Endothelial cell of umbilical vein (primary cell): ENCODE measurements at regions not wholly inside any gene's neighbourhood (a gene's known extent, or its start where the extent isn't known, plus 50 kb on each side); places are given as distances from the start of the nearest gene placed in this dataset.

ENCODE experiments used
- EZH2 ChIP-seq: IDR thresholded peaks from 2 replicates; pipeline ENCODE4 v1.6.1; 2012; ENCODE audit warnings: borderline replicate concordance, low read depth, mild to moderate bottlenecking, moderate library complexity, low read length, inconsistent platforms; ENCODE audit not compliant: severe bottlenecking
- FOS ChIP-seq: IDR thresholded peaks from 2 replicates; pipeline ENCODE4 v1.6.1; 2011; ENCODE audit warnings: mild to moderate bottlenecking, low read length, moderate library complexity, borderline replicate concordance; ENCODE audit not compliant: insufficient read depth
- GATA2 ChIP-seq: IDR thresholded peaks from 2 replicates; pipeline ENCODE4 v1.7.0; 2011; ENCODE audit warnings: low read depth, mild to moderate bottlenecking, moderate library complexity, mixed read lengths, low read length; ENCODE audit not compliant: insufficient read length, insufficient read depth
- JUN ChIP-seq: IDR thresholded peaks from 2 replicates; pipeline ENCODE4 v1.6.1; 2011; ENCODE audit warnings: borderline replicate concordance, low read depth; ENCODE audit not compliant: insufficient read length, insufficient read depth
- MYC ChIP-seq: IDR thresholded peaks from one replicate; pipeline ENCODE4 v1.6.1; 2011; ENCODE audit warnings: mild to moderate bottlenecking, low read depth, low read length
- POLR2A ChIP-seq: IDR thresholded peaks from 2 replicates; pipeline ENCODE4 v1.6.1; 2012; ENCODE audit warnings: low read depth, mild to moderate bottlenecking, control low read depth, low read length
- POLR2AphosphoS5 ChIP-seq: IDR thresholded peaks from 2 replicates; pipeline ENCODE4 v1.6.1; 2012; ENCODE audit warnings: low read depth, mild to moderate bottlenecking, control low read depth, low read length, moderate library complexity; ENCODE audit not compliant: insufficient read depth
- TF ChIP-seq, protein P1 (sequence below): IDR thresholded peaks from 2 replicates; pipeline ENCODE4 v1.6.1; 2011; ENCODE audit not compliant: insufficient read depth, insufficient read length
- TF ChIP-seq, protein P2 (sequence below), 2 donors: IDR thresholded peaks; 1 replicate in 1 of 2; 2 replicates in 1 of 2; pipeline ENCODE4 v1.5.1; 2011; ENCODE audit warnings: low read length in 2 of 2, mild to moderate bottlenecking in 2 of 2, moderate library complexity in 2 of 2, control low read depth in 1 of 2, inconsistent platforms in 1 of 2, low read depth in 1 of 2; ENCODE audit not compliant: insufficient read depth in 1 of 2; ENCODE audit errors: extremely low read depth in 1 of 2

- TF ChIP-seq MYC (no peak), POLR2A (no peak), JUN (no peak), EZH2 (no peak), FOS (no peak), POLR2AphosphoS5 (no peak), GATA2 (no peak)
- TF ChIP-seq, protein P1, sequence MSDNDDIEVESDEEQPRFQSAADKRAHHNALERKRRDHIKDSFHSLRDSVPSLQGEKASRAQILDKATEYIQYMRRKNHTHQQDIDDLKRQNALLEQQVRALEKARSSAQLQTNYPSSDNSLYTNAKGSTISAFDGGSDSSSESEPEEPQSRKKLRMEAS = no peak
- TF ChIP-seq, protein P2, sequence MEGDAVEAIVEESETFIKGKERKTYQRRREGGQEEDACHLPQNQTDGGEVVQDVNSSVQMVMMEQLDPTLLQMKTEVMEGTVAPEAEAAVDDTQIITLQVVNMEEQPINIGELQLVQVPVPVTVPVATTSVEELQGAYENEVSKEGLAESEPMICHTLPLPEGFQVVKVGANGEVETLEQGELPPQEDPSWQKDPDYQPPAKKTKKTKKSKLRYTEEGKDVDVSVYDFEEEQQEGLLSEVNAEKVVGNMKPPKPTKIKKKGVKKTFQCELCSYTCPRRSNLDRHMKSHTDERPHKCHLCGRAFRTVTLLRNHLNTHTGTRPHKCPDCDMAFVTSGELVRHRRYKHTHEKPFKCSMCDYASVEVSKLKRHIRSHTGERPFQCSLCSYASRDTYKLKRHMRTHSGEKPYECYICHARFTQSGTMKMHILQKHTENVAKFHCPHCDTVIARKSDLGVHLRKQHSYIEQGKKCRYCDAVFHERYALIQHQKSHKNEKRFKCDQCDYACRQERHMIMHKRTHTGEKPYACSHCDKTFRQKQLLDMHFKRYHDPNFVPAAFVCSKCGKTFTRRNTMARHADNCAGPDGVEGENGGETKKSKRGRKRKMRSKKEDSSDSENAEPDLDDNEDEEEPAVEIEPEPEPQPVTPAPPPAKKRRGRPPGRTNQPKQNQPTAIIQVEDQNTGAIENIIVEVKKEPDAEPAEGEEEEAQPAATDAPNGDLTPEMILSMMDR (IDR thresholded peaks at IDR 0.05; ENCODE audit: extremely low read depth in 1 of 2, insufficient read depth in 1 of 2, low read depth in 1 of 2, low read length in 2 of 2) = no peak
Measured at GRCh38 chr2:5841126-5841525, 148.9 kb downstream of the SOX11 start.
